ENCODE measurements at regions not wholly inside any gene's neighbourhood (a gene's known extent, or its start where the extent isn't known, plus 50 kb on each side); places are given as distances from the start of the nearest gene placed in this dataset.

GRCh38 chr7:131839967-131840690 lies 283.7 kb upstream of the PODXL start:
- TF ChIP-seq CTCF (conservative IDR thresholded peaks at IDR 0.05; ENCODE audit: low read depth, low read length) (no peak), EZH2 (IDR thresholded peaks at IDR 0.05; ENCODE audit: low read length, unreplicated experiment) (no peak)
